Activated naive CD4-positive, alpha-beta T cell treated with anti-CD3 and anti-CD28 coated beads, Interleukin-2, amount 10 ng/mL, durations not matched to agents 7 days and 5 days (primary cell): ENCODE measurements at regions not wholly inside any gene's neighbourhood (a gene's known extent, or its start where the extent isn't known, plus 50 kb on each side); places are given as distances from the start of the nearest gene placed in this dataset.
A peak's percentile ranks its signal among the peaks of the same experiment; 100 is the strongest.

Experiments
- CTCF ChIA-PET: fragments of 350-600 bp; sonication (Branson Sonifier 250); formaldehyde crosslinking; loops from one replicate; lab custom pipeline; 2021; ENCODE audit warnings: antibody characterized with exemption; lab: Charles Lee
- DNase-seq: peaks from one replicate; pipeline ENCODE4 v3.0.0-alpha.2; 2020
- H3K27ac Mint-ChIP-seq: one replicate; pipeline ENCODE4 v1.8.0; 2021; ENCODE audit warnings: mild to moderate bottlenecking, moderate library complexity, mixed read lengths
- H3K27me3 Mint-ChIP-seq: one replicate; pipeline ENCODE4 v1.8.0; 2021; ENCODE audit warnings: mild to moderate bottlenecking, mixed read lengths
- H3K36me3 Mint-ChIP-seq: one replicate; pipeline ENCODE4 v1.8.0; 2021; ENCODE audit warnings: mixed read lengths
- H3K4me1 Mint-ChIP-seq: one replicate; pipeline ENCODE4 v1.8.0; 2021; ENCODE audit warnings: mixed read lengths
- H3K4me3 Mint-ChIP-seq: one replicate; pipeline ENCODE4 v1.8.0; 2021; ENCODE audit warnings: mild to moderate bottlenecking, moderate library complexity, mixed read lengths
- H3K9me3 Mint-ChIP-seq: one replicate; pipeline ENCODE4 v1.8.0; 2021; ENCODE audit warnings: mixed read lengths

GRCh38 chr20:39890697-39891096 is 798.3 kb downstream of the MAFB start:
- H3K27ac Mint-ChIP-seq: no peak overlapping the region
- no peak overlapping the region for H3K4me3 Mint-ChIP-seq
- no peaks in the 10 kb centered on the region for H3K9me3 Mint-ChIP-seq
- H3K27me3 Mint-ChIP-seq: peaks cover 3% of the 10 kb centered on the region
- H3K4me1 Mint-ChIP-seq: no peaks in the 10 kb centered on the region
- CTCF ChIA-PET: no interaction called here
- no peaks in the 10 kb centered on the region for H3K36me3 Mint-ChIP-seq
- no peak for DNase-seq

- CTCF ChIA-PET: no interaction called here
- no peaks in the 10 kb centered on the region for H3K9me3 Mint-ChIP-seq
- H3K4me3 Mint-ChIP-seq: no peak overlapping the region
- H3K27me3 Mint-ChIP-seq: peaks cover 3% of the 10 kb centered on the region
- no peaks in the 10 kb centered on the region for H3K4me1 Mint-ChIP-seq
- no peak for DNase-seq
- H3K36me3 Mint-ChIP-seq: no peaks in the 10 kb centered on the region
- no peak overlapping the region for H3K27ac Mint-ChIP-seq
Observed at GRCh38 chr20:39888310-39888709, 800.7 kb downstream of the MAFB start.

- CTCF ChIA-PET: interaction anchor here (1.4 kb wide), 1 partner anchor 13 kb away, joined by 3 read pairs; no protein-coding TSS in a partner anchor
- H3K27ac Mint-ChIP-seq: no peak overlapping the region
- no peaks in the 10 kb centered on the region for H3K36me3 Mint-ChIP-seq
- H3K9me3 Mint-ChIP-seq: no peaks in the 10 kb centered on the region
- no peak for DNase-seq
- no peaks in the 10 kb centered on the region for H3K4me1 Mint-ChIP-seq
- H3K27me3 Mint-ChIP-seq: peaks cover 3% of the 10 kb centered on the region
- H3K4me3 Mint-ChIP-seq: no peak overlapping the region
Observed at GRCh38 chr20:39886650-39887190, 802.3 kb downstream of the MAFB start.

- Mint-ChIP-seq H3K9me3 (no peaks in the 10 kb centered on the region), H3K27ac (no peak overlapping the region), H3K27me3 (peaks cover 3% of the 10 kb centered on the region), H3K36me3 (no peaks in the 10 kb centered on the region), H3K4me1 (no peaks in the 10 kb centered on the region), H3K4me3 (no peak overlapping the region)
- DNase-seq: peak; percentile 23
- CTCF ChIA-PET: interaction anchor here (1.4 kb wide), 1 partner anchor 12 kb away, joined by 3 read pairs; no protein-coding TSS in a partner anchor
Observed at GRCh38 chr20:39885975-39886649, 802.9 kb downstream of the MAFB start.

GRCh38 chr20:39882806-39883205 is 806.2 kb downstream of the MAFB start:
- Mint-ChIP-seq H3K9me3 (no peaks in the 10 kb centered on the region), H3K4me3 (no peak overlapping the region), H3K4me1 (no peaks in the 10 kb centered on the region), H3K36me3 (no peaks in the 10 kb centered on the region), H3K27ac (no peak overlapping the region), H3K27me3 (peaks cover 3% of the 10 kb centered on the region)
- CTCF ChIA-PET: interaction anchor here (1.1 kb wide), 1 partner anchor 9 kb away, joined by 3 read pairs; no protein-coding TSS in a partner anchor
- DNase-seq: no peak

- H3K9me3 Mint-ChIP-seq: no peaks in the 10 kb centered on the region
- CTCF ChIA-PET: no interaction called here
- no peak overlapping the region for H3K27ac Mint-ChIP-seq
- no peaks in the 10 kb centered on the region for H3K36me3 Mint-ChIP-seq
- no peaks in the 10 kb centered on the region for H3K4me1 Mint-ChIP-seq
- no peak overlapping the region for H3K4me3 Mint-ChIP-seq
- no peaks in the 10 kb centered on the region for H3K27me3 Mint-ChIP-seq
- no peak for DNase-seq
Observed at GRCh38 chr20:39880890-39881289, 808.1 kb downstream of the MAFB start.

GRCh38 chr20:39879296-39879695 is 809.7 kb downstream of the MAFB start:
- H3K27me3 Mint-ChIP-seq: no peaks in the 10 kb centered on the region
- DNase-seq: no peak
- H3K27ac Mint-ChIP-seq: no peak overlapping the region
- no peaks in the 10 kb centered on the region for H3K4me1 Mint-ChIP-seq
- H3K9me3 Mint-ChIP-seq: no peaks in the 10 kb centered on the region
- no peak overlapping the region for H3K4me3 Mint-ChIP-seq
- CTCF ChIA-PET: no interaction called here
- H3K36me3 Mint-ChIP-seq: no peaks in the 10 kb centered on the region

GRCh38 chr20:39878809-39879208 is 810.2 kb downstream of the MAFB start:
- DNase-seq: no peak
- H3K27ac Mint-ChIP-seq: no peak overlapping the region
- no peak overlapping the region for H3K4me3 Mint-ChIP-seq
- CTCF ChIA-PET: no interaction called here
- H3K36me3 Mint-ChIP-seq: no peaks in the 10 kb centered on the region
- H3K4me1 Mint-ChIP-seq: no peaks in the 10 kb centered on the region
- no peaks in the 10 kb centered on the region for H3K9me3 Mint-ChIP-seq
- H3K27me3 Mint-ChIP-seq: no peaks in the 10 kb centered on the region

- H3K4me3 Mint-ChIP-seq: no peak overlapping the region
- H3K9me3 Mint-ChIP-seq: no peaks in the 10 kb centered on the region
- H3K36me3 Mint-ChIP-seq: no peaks in the 10 kb centered on the region
- no peak overlapping the region for H3K27ac Mint-ChIP-seq
- H3K27me3 Mint-ChIP-seq: no peaks in the 10 kb centered on the region
- CTCF ChIA-PET: no interaction called here
- no peaks in the 10 kb centered on the region for H3K4me1 Mint-ChIP-seq
- DNase-seq: no peak
Observed at GRCh38 chr20:39878320-39878719, 810.7 kb downstream of the MAFB start.

GRCh38 chr20:39877788-39878187 is 811.2 kb downstream of the MAFB start:
- Mint-ChIP-seq H3K4me3 (no peak overlapping the region), H3K27me3 (no peaks in the 10 kb centered on the region), H3K4me1 (no peaks in the 10 kb centered on the region), H3K9me3 (no peaks in the 10 kb centered on the region), H3K27ac (no peak overlapping the region), H3K36me3 (no peaks in the 10 kb centered on the region)
- CTCF ChIA-PET: no interaction called here
- no peak for DNase-seq

- H3K9me3 Mint-ChIP-seq: no peaks in the 10 kb centered on the region
- DNase-seq: no peak
- H3K4me3 Mint-ChIP-seq: no peak overlapping the region
- no peaks in the 10 kb centered on the region for H3K36me3 Mint-ChIP-seq
- CTCF ChIA-PET: no interaction called here
- H3K27me3 Mint-ChIP-seq: no peaks in the 10 kb centered on the region
- H3K4me1 Mint-ChIP-seq: no peaks in the 10 kb centered on the region
- no peak overlapping the region for H3K27ac Mint-ChIP-seq
Observed at GRCh38 chr20:39876976-39877635, 811.9 kb downstream of the MAFB start.

GRCh38 chr20:39875492-39876110 is 813.4 kb downstream of the MAFB start:
- Mint-ChIP-seq H3K9me3 (no peaks in the 10 kb centered on the region), H3K27me3 (no peaks in the 10 kb centered on the region), H3K27ac (no peak overlapping the region), H3K4me3 (no peak overlapping the region), H3K36me3 (no peaks in the 10 kb centered on the region), H3K4me1 (no peaks in the 10 kb centered on the region)
- CTCF ChIA-PET: no interaction called here
- DNase-seq: no peak

GRCh38 chr20:39874049-39874893 is 814.8 kb downstream of the MAFB start:
- H3K27ac Mint-ChIP-seq: no peak overlapping the region
- H3K4me3 Mint-ChIP-seq: no peak overlapping the region
- peak; percentile 35 for DNase-seq

GRCh38 chr20:39873286-39873685 is 815.8 kb downstream of the MAFB start:
- H3K27ac Mint-ChIP-seq: no peak overlapping the region
- no peak for DNase-seq
- H3K27me3 Mint-ChIP-seq: no peaks in the 10 kb centered on the region
- H3K9me3 Mint-ChIP-seq: no peaks in the 10 kb centered on the region
- no peaks in the 10 kb centered on the region for H3K4me1 Mint-ChIP-seq
- no peaks in the 10 kb centered on the region for H3K36me3 Mint-ChIP-seq
- no peak overlapping the region for H3K4me3 Mint-ChIP-seq
- CTCF ChIA-PET: interaction anchor here (1.0 to 1.5 kb wide), 7 partner anchors 10 to 761 kb away, joined by 3 to 12 read pairs (median 3); no protein-coding TSS in a partner anchor

More at GRCh38 chr20:39874049-39874893, 814.8 kb downstream of the MAFB start:
- CTCF ChIA-PET: interaction anchor here (0.8 to 1.5 kb wide), 8 partner anchors 9 to 762 kb away, joined by 3 to 12 read pairs (median 3); no protein-coding TSS in a partner anchor
- H3K27me3 Mint-ChIP-seq: no peaks in the 10 kb centered on the region
- no peaks in the 10 kb centered on the region for H3K36me3 Mint-ChIP-seq
- no peaks in the 10 kb centered on the region for H3K4me1 Mint-ChIP-seq
- no peaks in the 10 kb centered on the region for H3K9me3 Mint-ChIP-seq
